Left ventricle myocardium superior (tissue), 1 donor: ENCODE measurements at regions not wholly inside any gene's neighbourhood (a gene's known extent, or its start where the extent isn't known, plus 50 kb on each side); places are given as distances from the start of the nearest gene placed in this dataset.

ENCODE experiments used
- ATAC-seq: fragments of 200-7000 bp; cut with Tn5 transposase; one replicate; pipeline ENCODE4 v1.9.1; 2020; ENCODE audit warnings: mild to moderate bottlenecking, moderate library complexity
- DNase-seq: peaks from one replicate; pipeline ENCODE4 v3.0.0-alpha.2; 2020
- intact Hi-C: fragments of 100-400 bp; cut with micrococcal nuclease; formaldehyde crosslinking; loops from one replicate; pipeline ENCODE4 v1.11.0; 2022
- donor health status: DM: no; HTN: yes; CAD: no; lungs with severe emphysema.

- no peak for DNase-seq
- intact Hi-C loops: no loop called here
- ATAC-seq: no peak
Measured at GRCh38 chr5:6056280-6056679, 322.1 kb downstream of the MED10 start.

- ATAC-seq (no peak), DNase-seq (no peak)
- intact Hi-C loops: no loop called here
Measured at GRCh38 chr5:6049662-6050061, 328.7 kb downstream of the MED10 start.

GRCh38 chr5:6048746-6049145, 329.6 kb downstream of the MED10 start:
- ATAC-seq (no peak), DNase-seq (no peak)
- intact Hi-C loops: no loop called here

- ATAC-seq (no peak), DNase-seq (no peak)
- intact Hi-C loops: no loop called here
Measured at GRCh38 chr5:6046296-6046967, 331.9 kb downstream of the MED10 start.

- no peak for ATAC-seq
- DNase-seq: no peak
- intact Hi-C loops: no loop called here
Measured at GRCh38 chr5:6043491-6044310, 334.6 kb downstream of the MED10 start.

GRCh38 chr5:6041977-6042550, 336.3 kb downstream of the MED10 start:
- intact Hi-C loops: no loop called here
- DNase-seq: no peak
- ATAC-seq: no peak

GRCh38 chr5:6039111-6039510, 339.2 kb downstream of the MED10 start:
- DNase-seq (no peak), ATAC-seq (no peak)
- intact Hi-C loops: no loop called here

- DNase-seq (no peak), ATAC-seq (no peak)
- intact Hi-C loops: no loop called here
Measured at GRCh38 chr5:6036006-6036405, 342.3 kb downstream of the MED10 start.

GRCh38 chr5:6029811-6030271, 348.5 kb downstream of the MED10 start:
- ATAC-seq (no peak), DNase-seq (no peak)
- intact Hi-C loops: no loop called here

GRCh38 chr5:6026766-6027406, 351.5 kb downstream of the MED10 start:
- intact Hi-C loops: no loop called here
- ATAC-seq: no peak
- no peak for DNase-seq

- intact Hi-C loops: no loop called here
- DNase-seq (no peak), ATAC-seq (no peak)
Measured at GRCh38 chr5:6019612-6020011, 358.7 kb downstream of the MED10 start.

- intact Hi-C loops: no loop called here
- no peak for DNase-seq
- ATAC-seq: no peak
Measured at GRCh38 chr5:6013506-6013905, 364.8 kb downstream of the MED10 start.

GRCh38 chr5:6011199-6011598, 367.1 kb downstream of the MED10 start:
- intact Hi-C loops: no loop called here
- ATAC-seq: no peak
- DNase-seq: no peak

GRCh38 chr5:6006838-6007314, 371.5 kb downstream of the MED10 start:
- ATAC-seq: no peak
- no peak for DNase-seq
- intact Hi-C loops: no loop called here

- DNase-seq (no peak), ATAC-seq (no peak)
Measured at GRCh38 chr5:6003040-6003825, 375.1 kb downstream of the MED10 start.

GRCh38 chr5:6000867-6001266, 377.5 kb downstream of the MED10 start:
- intact Hi-C loops: no loop called here
- DNase-seq (no peak), ATAC-seq (no peak)

More at GRCh38 chr5:6003040-6003825, 375.1 kb downstream of the MED10 start:
- intact Hi-C loops: no loop called here

GRCh38 chr5:5995819-5996218, 382.5 kb downstream of the MED10 start:
- DNase-seq: no peak
- ATAC-seq: no peak
- intact Hi-C loops: no loop called here

GRCh38 chr5:5986492-5987178, 391.7 kb downstream of the MED10 start:
- ATAC-seq: no peak
- intact Hi-C loops: no loop called here
- DNase-seq: no peak

- DNase-seq (no peak), ATAC-seq (no peak)
- intact Hi-C loops: no loop called here
Measured at GRCh38 chr5:5985332-5985731, 393.0 kb downstream of the MED10 start.
